Transverse colon (tissue), 4 donors: ENCODE measurements at regions not wholly inside any gene's neighbourhood (a gene's known extent, or its start where the extent isn't known, plus 50 kb on each side); places are given as distances from the start of the nearest gene placed in this dataset.
"Not testable (repeated sequence)": the region's sequence is repeated elsewhere in the genome, so short reads cannot be mapped to it uniquely, and the experiment has no call there.

Experiments used
- CTCF ChIP-seq, 5 experiments: fragments of 200-600 bp in 3 of 5; fragments of 450-650 bp in 2 of 5; sonication (generic) in 3 of 5; IDR thresholded peaks; 1 replicate in 2 of 5; 2 replicates in 3 of 5; pipeline ENCODE4 v1.5.1; 2016 to 2017; ENCODE audit warnings: antibody characterized with exemption in 5 of 5, inconsistent platforms in 3 of 5, mild to moderate bottlenecking in 2 of 5, moderate library complexity in 1 of 5
- EP300 ChIP-seq: sonication (generic); formaldehyde crosslinking; IDR thresholded peaks from one replicate; pipeline ENCODE4 v1.6.1; 2017; ENCODE audit warnings: antibody characterized with exemption, low read depth
- POLR2A ChIP-seq: fragments of 450-650 bp; IDR thresholded peaks from one replicate; pipeline ENCODE4 v1.6.1; 2016; ENCODE audit warnings: antibody characterized with exemption, mild to moderate bottlenecking, moderate library complexity
- POLR2AphosphoS5 ChIP-seq, 3 donors: sonication (generic); formaldehyde crosslinking; IDR thresholded peaks; one replicate each; pipeline ENCODE4 v1.6.1; 2016; ENCODE audit warnings: antibody characterized with exemption in 3 of 3

- not testable (repeated sequence) for TF ChIP-seq CTCF (IDR thresholded peaks at IDR 0.05); EP300; POLR2AphosphoS5 (IDR thresholded peaks at IDR 0.05); POLR2A
Observed at GRCh38 chr5:179456075-179456474, 94.3 kb upstream of the RUFY1 start.
